Stomach smooth muscle (tissue), 2 donors: ENCODE measurements at regions not wholly inside any gene's neighbourhood (a gene's known extent, or its start where the extent isn't known, plus 50 kb on each side); places are given as distances from the start of the nearest gene placed in this dataset.
"Not testable (repeated sequence)": the region's sequence is repeated elsewhere in the genome, so short reads cannot be mapped to it uniquely, and the experiment has no call there.

Experiments
- H3K27ac ChIP-seq: one replicate; pipeline ENCODE4 v1.7.0; 2013; ENCODE audit warnings: mild to moderate bottlenecking, low read length, inconsistent platforms
- H3K27me3 ChIP-seq, 2 donors: one replicate each; pipeline ENCODE4 v1.7.0; 2013; ENCODE audit warnings: low read length in 2 of 2; ENCODE audit not compliant: insufficient read depth in 2 of 2, control insufficient read depth in 1 of 2
- H3K36me3 ChIP-seq, 2 donors: one replicate each; pipeline ENCODE4 v1.7.0; 2013; ENCODE audit warnings: low read length in 2 of 2; ENCODE audit not compliant: control insufficient read depth in 2 of 2, insufficient read depth in 2 of 2
- H3K4me1 ChIP-seq: one replicate; pipeline ENCODE4 v1.7.0; 2013; ENCODE audit warnings: low read length; ENCODE audit not compliant: control insufficient read depth, insufficient read depth
- H3K4me3 ChIP-seq, 2 donors: one replicate each; pipeline ENCODE4 v1.7.0; 2013; ENCODE audit warnings: low read length in 2 of 2
- H3K9ac ChIP-seq, 2 donors: one replicate each; pipeline ENCODE4 v1.7.0; 2013; ENCODE audit warnings: low read length in 2 of 2, mild to moderate bottlenecking in 1 of 2
- H3K9me3 ChIP-seq, 2 donors: one replicate each; pipeline ENCODE4 v1.7.0; 2013; ENCODE audit warnings: low read length in 2 of 2; ENCODE audit not compliant: control insufficient read depth in 2 of 2
- donor health status: healthy.
- donor health status: Pancreatic carcinoma.

GRCh38 chr2:37742286-37742685, 70.8 kb upstream of the CDC42EP3 start:
- Histone ChIP-seq H3K9me3 (no peaks in the 10 kb centered on the region), H3K4me3 (no peak overlapping the region), H3K9ac (no peak overlapping the region), H3K4me1 (no peaks in the 10 kb centered on the region), H3K27me3 (no peaks in the 10 kb centered on the region), H3K36me3 (no peaks in the 10 kb centered on the region), H3K27ac (no peak overlapping the region)

DNA sequence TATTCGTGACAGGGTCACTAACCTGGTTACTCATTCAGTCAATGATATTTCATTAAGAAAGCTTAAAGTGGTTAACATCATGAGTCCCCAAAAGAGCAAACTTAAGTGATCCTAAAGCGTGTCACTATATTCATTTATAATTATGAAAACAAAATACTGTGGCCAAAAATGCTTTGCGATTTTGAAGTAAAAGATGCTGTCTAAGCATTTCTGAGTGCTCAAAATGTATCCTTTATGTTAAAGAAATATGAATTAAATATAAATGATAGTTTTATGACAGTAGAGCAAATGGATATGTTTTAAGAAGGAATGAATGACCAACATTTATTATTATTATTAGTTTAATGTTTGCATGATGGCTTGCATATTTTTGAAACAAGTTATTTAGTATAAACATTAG, 72.6 kb upstream of the CDC42EP3 start:
- Histone ChIP-seq H3K4me1 (no peaks in the 10 kb centered on the region), H3K27me3 (no peaks in the 10 kb centered on the region), H3K9me3 (no peaks in the 10 kb centered on the region), H3K9ac (no peak overlapping the region), H3K4me3 (no peak overlapping the region), H3K36me3 (no peaks in the 10 kb centered on the region), H3K27ac (no peak overlapping the region)

DNA sequence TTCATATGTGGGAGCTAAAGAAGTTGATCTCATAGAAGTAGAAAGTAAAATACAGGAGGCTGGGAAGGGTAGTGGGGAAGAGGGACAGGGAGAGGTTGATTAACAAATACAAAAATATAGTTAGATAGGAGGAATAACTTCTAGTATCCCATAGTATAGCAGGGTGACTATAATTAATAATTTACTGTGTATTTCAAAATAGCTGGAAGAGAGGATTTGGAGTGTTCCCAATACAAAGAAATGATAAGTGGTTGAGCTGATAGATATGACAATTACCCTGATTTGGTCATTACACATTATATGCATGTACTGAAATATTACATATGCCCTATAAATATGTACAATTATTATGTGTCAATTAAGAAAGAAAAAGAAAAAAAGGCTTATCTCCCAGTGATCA, 73.5 kb upstream of the CDC42EP3 start:
- not testable (repeated sequence) for H3K9me3 ChIP-seq, H3K4me3 ChIP-seq, H3K27ac ChIP-seq, H3K36me3 ChIP-seq, H3K27me3 ChIP-seq, H3K4me1 ChIP-seq, H3K9ac ChIP-seq

DNA sequence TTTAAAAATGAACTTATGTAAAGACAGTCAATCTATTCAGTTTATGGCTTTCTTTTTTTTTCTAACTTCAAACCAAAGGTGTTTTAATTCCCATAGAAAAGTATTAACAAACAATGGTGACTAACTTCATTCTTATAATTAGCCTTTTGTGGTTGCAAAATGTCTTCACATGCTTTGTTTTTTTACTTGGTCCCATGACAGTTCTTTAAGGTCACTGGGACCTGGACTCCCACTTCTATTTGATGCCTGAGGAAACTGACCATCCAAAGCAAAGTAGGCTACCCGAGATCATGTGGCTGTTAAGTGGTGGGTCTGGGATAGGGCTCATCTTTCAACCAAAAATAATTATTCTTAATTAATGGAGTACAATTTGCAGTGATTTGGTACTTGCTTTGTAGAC, 74.6 kb upstream of the CDC42EP3 start:
- not testable (repeated sequence) for H3K9ac ChIP-seq, H3K4me1 ChIP-seq, H3K9me3 ChIP-seq, H3K36me3 ChIP-seq, H3K27me3 ChIP-seq, H3K27ac ChIP-seq, H3K4me3 ChIP-seq

- Histone ChIP-seq H3K27ac (no peak overlapping the region), H3K27me3 (no peaks in the 10 kb centered on the region), H3K4me3 (no peak overlapping the region), H3K36me3 (no peaks in the 10 kb centered on the region), H3K4me1 (no peaks in the 10 kb centered on the region), H3K9me3 (no peaks in the 10 kb centered on the region), H3K9ac (no peak overlapping the region)
Measured at GRCh38 chr2:37746883-37747282, 75.4 kb upstream of the CDC42EP3 start.

- Histone ChIP-seq H3K4me1 (no peaks in the 10 kb centered on the region), H3K27me3 (no peaks in the 10 kb centered on the region), H3K36me3 (no peaks in the 10 kb centered on the region), H3K9ac (no peak overlapping the region), H3K27ac (no peak overlapping the region), H3K4me3 (no peak overlapping the region), H3K9me3 (no peaks in the 10 kb centered on the region)
Measured at GRCh38 chr2:37748541-37748940, 77.1 kb upstream of the CDC42EP3 start.

DNA sequence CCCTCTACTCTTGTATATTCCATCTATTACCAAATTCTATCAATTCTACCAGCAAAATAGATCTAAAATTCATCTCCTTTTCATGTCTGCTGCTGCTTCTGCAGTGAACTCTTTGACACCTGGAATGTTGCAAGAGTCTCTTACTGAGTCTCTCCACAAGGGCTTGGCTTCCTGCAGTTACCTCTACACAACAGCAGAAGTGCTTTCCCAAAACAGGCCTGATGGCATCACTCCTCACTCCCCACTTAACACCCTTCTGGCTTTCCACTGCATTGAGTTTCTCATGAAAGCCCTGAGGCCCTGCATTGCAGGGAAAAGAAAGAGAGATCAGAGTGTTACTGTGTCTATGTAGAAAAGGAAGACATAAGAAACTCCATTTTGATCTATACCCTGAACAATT, 78.8 kb upstream of the CDC42EP3 start:
- H3K9ac ChIP-seq, H3K4me3 ChIP-seq, H3K36me3 ChIP-seq, H3K9me3 ChIP-seq, H3K4me1 ChIP-seq, H3K27ac ChIP-seq, H3K27me3 ChIP-seq: not testable (repeated sequence)

DNA sequence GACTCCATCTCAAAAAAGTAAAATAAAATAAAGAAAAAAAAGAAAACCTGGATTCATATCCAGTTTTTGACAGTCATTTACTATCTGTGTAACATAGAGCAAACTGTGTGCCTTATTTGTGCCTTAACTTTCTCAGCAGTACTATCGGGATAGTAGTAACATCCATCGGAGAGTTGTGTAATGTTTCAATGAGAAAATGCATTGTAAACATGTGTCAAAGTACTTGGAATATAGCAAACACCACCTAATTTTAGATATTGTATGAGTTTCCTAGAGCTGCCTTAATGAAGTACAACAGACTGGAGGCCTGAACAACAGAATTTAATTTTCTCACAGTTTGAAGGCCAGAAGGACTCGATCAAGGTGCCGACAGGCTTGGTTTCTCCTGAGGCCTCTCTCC, 81.3 kb upstream of the CDC42EP3 start:
- no peaks in the 10 kb centered on the region for H3K27me3 ChIP-seq
- no peaks in the 10 kb centered on the region for H3K9me3 ChIP-seq
- no peaks in the 10 kb centered on the region for H3K36me3 ChIP-seq
- no peak overlapping the region for H3K9ac ChIP-seq
- no peaks in the 10 kb centered on the region for H3K4me1 ChIP-seq
- no peak overlapping the region for H3K4me3 ChIP-seq
- no peak overlapping the region for H3K27ac ChIP-seq

GRCh38 chr2:37753758-37754157, 82.3 kb upstream of the CDC42EP3 start:
- Histone ChIP-seq H3K9ac (no peak overlapping the region), H3K36me3 (no peaks in the 10 kb centered on the region), H3K9me3 (no peaks in the 10 kb centered on the region), H3K4me3 (no peak overlapping the region), H3K27me3 (no peaks in the 10 kb centered on the region), H3K27ac (no peak overlapping the region), H3K4me1 (no peaks in the 10 kb centered on the region)

- not testable (repeated sequence) for H3K9me3 ChIP-seq, H3K4me3 ChIP-seq, H3K36me3 ChIP-seq, H3K27me3 ChIP-seq, H3K9ac ChIP-seq, H3K4me1 ChIP-seq, H3K27ac ChIP-seq
Measured at GRCh38 chr2:37755961-37756559, 84.6 kb upstream of the CDC42EP3 start.

- H3K4me3 ChIP-seq, H3K4me1 ChIP-seq, H3K9ac ChIP-seq, H3K27me3 ChIP-seq, H3K36me3 ChIP-seq, H3K27ac ChIP-seq, H3K9me3 ChIP-seq: not testable (repeated sequence)
Measured at GRCh38 chr2:37757456-37757855, 86.0 kb upstream of the CDC42EP3 start.
